Panc1 (cell line): ENCODE measurements at regions not wholly inside any gene's neighbourhood (a gene's known extent, or its start where the extent isn't known, plus 50 kb on each side); places are given as distances from the start of the nearest gene placed in this dataset.

ENCODE experiments used
- ATAC-seq: fragments of 200-7000 bp; cut with Tn5 transposase; 2 replicates; pipeline ENCODE4 v1.9.1; 2020; ENCODE audit warnings: mild to moderate bottlenecking, moderate library complexity
- BruUV-seq: library from RNA; stranded (reverse); fragments of 400-500 nt; replicated peaks from 2 replicates; lab custom pipeline; 2021; lab: Mats Ljungman, UMichigan
- CTCF ChIA-PET: fragments of 300-600 bp; sonication (Branson Sonifier 250); formaldehyde crosslinking; loops from one replicate; lab custom pipeline; 2022; ENCODE audit warnings: antibody characterized with exemption; lab: Charles Lee
- POLR2A ChIA-PET: fragments of 300-600 bp; sonication (Branson Sonifier 250); formaldehyde crosslinking; loops from one replicate; lab custom pipeline; 2022; ENCODE audit warnings: antibody characterized with exemption; lab: Charles Lee
- DNase-seq: peaks from one replicate; pipeline ENCODE4 v3.0.0-alpha.2; 2010; ENCODE audit warnings: low read depth, low spot score
- H3K27ac ChIP-seq: 2 replicates; pipeline ENCODE4 v1.5.1; 2011; ENCODE audit warnings: mild to moderate bottlenecking, low read length, inconsistent platforms
- H3K27me3 ChIP-seq: fragments of 200-500 bp; sonication (Bioruptor generic); 2 replicates; pipeline ENCODE4 v1.6.0; 2014; ENCODE audit warnings: low read length, inconsistent platforms; ENCODE audit not compliant: control insufficient read depth, insufficient read depth
- H3K36me3 ChIP-seq: fragments of 200-500 bp; sonication (Bioruptor generic); 2 replicates; pipeline ENCODE4 v1.5.1; 2014; ENCODE audit warnings: inconsistent platforms, mild to moderate bottlenecking, low read length, moderate library complexity; ENCODE audit not compliant: control insufficient read depth, insufficient read depth
- H3K4me1 ChIP-seq: 2 replicates; pipeline ENCODE4 v1.5.1; 2011; ENCODE audit warnings: inconsistent platforms, mild to moderate bottlenecking, low read length, moderate library complexity; ENCODE audit not compliant: control insufficient read depth, insufficient read depth
- H3K4me3 ChIP-seq, 2 experiments: 2 replicates each; pipeline ENCODE4 v1.5.1; 2011 to 2012; ENCODE audit warnings: low read depth in 2 of 2, low read length in 2 of 2, mild to moderate bottlenecking in 2 of 2, inconsistent platforms in 1 of 2, moderate library complexity in 1 of 2
- H3K9me3 ChIP-seq: fragments of 200-500 bp; sonication (Bioruptor generic); 2 replicates; pipeline ENCODE4 v1.5.1; 2014; ENCODE audit warnings: low read depth, mild to moderate bottlenecking, inconsistent platforms, low read length, moderate library complexity; ENCODE audit not compliant: control insufficient read depth, insufficient read depth
- CTCF ChIP-seq: fragments of 450-650 bp; IDR thresholded peaks from 2 replicates; pipeline ENCODE4 v1.5.1; 2017; ENCODE audit warnings: mild to moderate bottlenecking
- POLR2AphosphoS5 ChIP-seq: IDR thresholded peaks from 2 replicates; pipeline ENCODE4 v1.6.1; 2012; ENCODE audit warnings: mild to moderate bottlenecking, low read depth, low read length, moderate library complexity
- REST ChIP-seq, 2 experiments: IDR thresholded peaks; 2 replicates each; pipeline ENCODE4 v1.6.1; 2011 to 2012; ENCODE audit warnings: low read depth in 2 of 2, control low read depth in 1 of 2, low read length in 1 of 2, mild to moderate bottlenecking in 1 of 2, moderate library complexity in 1 of 2; ENCODE audit not compliant: insufficient read depth in 1 of 2
- SIN3A ChIP-seq: IDR thresholded peaks from 2 replicates; pipeline ENCODE4 v1.6.1; 2012; ENCODE audit warnings: low read depth, mild to moderate bottlenecking, low read length, moderate library complexity, borderline replicate concordance; ENCODE audit not compliant: insufficient read depth
- TCF7L2 ChIP-seq: IDR thresholded peaks from 2 replicates; pipeline ENCODE4 v1.6.1; 2011; ENCODE audit warnings: mild to moderate bottlenecking, low read depth, low read length, inconsistent platforms
- in situ Hi-C: cut with HindIII; loops from 2 replicates; pipeline ENCODE4 v1.10.0; 2016; ENCODE audit warnings: low sequenced_read_pairs, low pct_unique_long_range_greater_than_20kb
- intact Hi-C: fragments of 100-400 bp; cut with micrococcal nuclease; formaldehyde crosslinking; loops from one replicate; pipeline ENCODE4 v1.10.0; 2022; ENCODE audit not compliant: unreplicated experiment

- H3K27ac ChIP-seq, result no peak overlapping the region
- no TSS peak for BruUV-seq
Observed at GRCh38 chr4:132865922-132866321, 283.2 kb upstream of the PCDH10 start.

GRCh38 chr4:132866616-132867015 is 282.5 kb upstream of the PCDH10 start:
- ChIA-PET CTCF (no interaction called here), POLR2A (no interaction called here)
- in situ Hi-C loops, result no loop called here
- BruUV-seq, result no TSS peak
- intact Hi-C loops, result no loop called here
- Histone ChIP-seq H3K4me3 (no peak overlapping the region), H3K27me3 (no peaks in the 10 kb centered on the region), H3K4me1 (no peaks in the 10 kb centered on the region), H3K36me3 (no peaks in the 10 kb centered on the region), H3K9me3 (no peaks in the 10 kb centered on the region), H3K27ac (no peak overlapping the region)
- ATAC-seq (no peak), DNase-seq (no peak)
- TF ChIP-seq REST (IDR thresholded peaks at IDR 0.05; ENCODE audit: insufficient read depth in 1 of 2, low read depth in 2 of 2, low read length in 1 of 2) (no peak), CTCF (no peak), POLR2AphosphoS5 (no peak), SIN3A (no peak), TCF7L2 (no peak)

More at GRCh38 chr4:132865922-132866321, 283.2 kb upstream of the PCDH10 start:
- H3K9me3 ChIP-seq, result no peaks in the 10 kb centered on the region
- CTCF ChIA-PET, result no interaction called here
- no peaks in the 10 kb centered on the region for H3K27me3 ChIP-seq
- in situ Hi-C loops, result no loop called here
- H3K4me1 ChIP-seq, result no peaks in the 10 kb centered on the region
- no peak overlapping the region for H3K4me3 ChIP-seq
- POLR2A ChIA-PET, result no interaction called here
- no peak for ATAC-seq
- no peak for DNase-seq
- no peaks in the 10 kb centered on the region for H3K36me3 ChIP-seq
- TF ChIP-seq TCF7L2 (no peak), CTCF (no peak), POLR2AphosphoS5 (no peak), REST (IDR thresholded peaks at IDR 0.05; ENCODE audit: insufficient read depth in 1 of 2, low read depth in 2 of 2, low read length in 1 of 2) (no peak), SIN3A (no peak)
- intact Hi-C loops, result no loop called here
